ENCODE measurements at regions not wholly inside any gene's neighbourhood (a gene's known extent, or its start where the extent isn't known, plus 50 kb on each side); places are given as distances from the start of the nearest gene placed in this dataset.

- Histone ChIP-seq H3K27me3 (ENCODE audit: control insufficient read depth, insufficient read depth, low read length) (no peaks in the 10 kb centered on the region), H3K9me3 (ENCODE audit: control insufficient read depth, low read depth, low read length) (peaks cover 2% of the 10 kb centered on the region), H3K4me3 (ENCODE audit: low read length) (no peak overlapping the region), H3K4me1 (ENCODE audit: control insufficient read depth, insufficient read depth, low read length) (no peaks in the 10 kb centered on the region), H3K27ac (ENCODE audit: low read length) (no peak overlapping the region), H3K36me3 (ENCODE audit: control insufficient read depth, insufficient read depth, low read length) (no peaks in the 10 kb centered on the region)
- no peak for DNase-seq
- WGBS (ENCODE audit: insufficient coverage, low lambda C conversion rate), result no CpG with 5 or more reads among the region's 1 CpG
Observed at GRCh38 chr6:88535306-88535705, 369.2 kb upstream of the CNR1 start.

GRCh38 chr6:88532241-88532860 lies 366.2 kb upstream of the CNR1 start:
- DNase-seq, result no peak
- H3K4me3 ChIP-seq (ENCODE audit: low read length), result no peak overlapping the region
- H3K4me1 ChIP-seq (ENCODE audit: control insufficient read depth, insufficient read depth, low read length), result no peaks in the 10 kb centered on the region
- no peaks in the 10 kb centered on the region for H3K36me3 ChIP-seq (ENCODE audit: control insufficient read depth, insufficient read depth, low read length)
- peaks cover 2% of the 10 kb centered on the region for H3K9me3 ChIP-seq (ENCODE audit: control insufficient read depth, low read depth, low read length)
- WGBS (ENCODE audit: insufficient coverage, low lambda C conversion rate), result no CpG with 5 or more reads among the region's 1 CpG
- H3K27ac ChIP-seq (ENCODE audit: low read length), result no peak overlapping the region
- H3K27me3 ChIP-seq (ENCODE audit: control insufficient read depth, insufficient read depth, low read length), result no peaks in the 10 kb centered on the region

- Histone ChIP-seq H3K27ac (ENCODE audit: low read length) (no peak overlapping the region), H3K4me3 (ENCODE audit: low read length) (no peak overlapping the region), H3K27me3 (ENCODE audit: control insufficient read depth, insufficient read depth, low read length) (no peaks in the 10 kb centered on the region), H3K36me3 (ENCODE audit: control insufficient read depth, insufficient read depth, low read length) (no peaks in the 10 kb centered on the region), H3K9me3 (ENCODE audit: control insufficient read depth, low read depth, low read length) (peaks cover 2% of the 10 kb centered on the region), H3K4me1 (ENCODE audit: control insufficient read depth, insufficient read depth, low read length) (no peaks in the 10 kb centered on the region)
- DNase-seq, result no peak
- WGBS (ENCODE audit: insufficient coverage, low lambda C conversion rate), result no CpG with 5 or more reads among the region's 4 CpGs
Observed at GRCh38 chr6:88529726-88530125, 363.6 kb upstream of the CNR1 start.

- no peaks in the 10 kb centered on the region for H3K9me3 ChIP-seq (ENCODE audit: control insufficient read depth, low read depth, low read length)
- no peak overlapping the region for H3K27ac ChIP-seq (ENCODE audit: low read length)
- no peak for DNase-seq
- H3K4me1 ChIP-seq (ENCODE audit: control insufficient read depth, insufficient read depth, low read length), result no peaks in the 10 kb centered on the region
- no peaks in the 10 kb centered on the region for H3K36me3 ChIP-seq (ENCODE audit: control insufficient read depth, insufficient read depth, low read length)
- H3K4me3 ChIP-seq (ENCODE audit: low read length), result no peak overlapping the region
- no peaks in the 10 kb centered on the region for H3K27me3 ChIP-seq (ENCODE audit: control insufficient read depth, insufficient read depth, low read length)
- no CpG with 5 or more reads among the region's 7 CpGs for WGBS (ENCODE audit: insufficient coverage, low lambda C conversion rate)
Observed at GRCh38 chr6:88520445-88520844, 354.3 kb upstream of the CNR1 start.

- H3K36me3 ChIP-seq (ENCODE audit: control insufficient read depth, insufficient read depth, low read length), result no peaks in the 10 kb centered on the region
- DNase-seq, result no peak
- H3K4me1 ChIP-seq (ENCODE audit: control insufficient read depth, insufficient read depth, low read length), result no peaks in the 10 kb centered on the region
- no peak overlapping the region for H3K27ac ChIP-seq (ENCODE audit: low read length)
- no peak overlapping the region for H3K4me3 ChIP-seq (ENCODE audit: low read length)
- no peaks in the 10 kb centered on the region for H3K27me3 ChIP-seq (ENCODE audit: control insufficient read depth, insufficient read depth, low read length)
- H3K9me3 ChIP-seq (ENCODE audit: control insufficient read depth, low read depth, low read length), result no peaks in the 10 kb centered on the region
Observed at GRCh38 chr6:88520017-88520338, 353.8 kb upstream of the CNR1 start.

- no peaks in the 10 kb centered on the region for H3K27me3 ChIP-seq (ENCODE audit: control insufficient read depth, insufficient read depth, low read length)
- no peak for DNase-seq
- WGBS (ENCODE audit: insufficient coverage, low lambda C conversion rate), result 20% methylated on average over 3 of the region's 10 CpGs
- no peaks in the 10 kb centered on the region for H3K9me3 ChIP-seq (ENCODE audit: control insufficient read depth, low read depth, low read length)
- no peak overlapping the region for H3K27ac ChIP-seq (ENCODE audit: low read length)
- H3K4me1 ChIP-seq (ENCODE audit: control insufficient read depth, insufficient read depth, low read length), result no peaks in the 10 kb centered on the region
- no peaks in the 10 kb centered on the region for H3K36me3 ChIP-seq (ENCODE audit: control insufficient read depth, insufficient read depth, low read length)
- H3K4me3 ChIP-seq (ENCODE audit: low read length), result no peak overlapping the region
Observed at GRCh38 chr6:88519301-88520016, 353.3 kb upstream of the CNR1 start.

- DNase-seq, result no peak
- Histone ChIP-seq H3K9me3 (ENCODE audit: control insufficient read depth, low read depth, low read length) (no peaks in the 10 kb centered on the region), H3K36me3 (ENCODE audit: control insufficient read depth, insufficient read depth, low read length) (no peaks in the 10 kb centered on the region), H3K27ac (ENCODE audit: low read length) (no peak overlapping the region), H3K4me1 (ENCODE audit: control insufficient read depth, insufficient read depth, low read length) (no peaks in the 10 kb centered on the region), H3K4me3 (ENCODE audit: low read length) (no peak overlapping the region), H3K27me3 (ENCODE audit: control insufficient read depth, insufficient read depth, low read length) (no peaks in the 10 kb centered on the region)
- WGBS (ENCODE audit: insufficient coverage, low lambda C conversion rate), result no CpG with 5 or more reads among the region's 3 CpGs
Observed at GRCh38 chr6:88517737-88518136, 351.6 kb upstream of the CNR1 start.

GRCh38 chr6:88513920-88514319 lies 347.8 kb upstream of the CNR1 start:
- H3K4me3 ChIP-seq (ENCODE audit: low read length), result no peak overlapping the region
- DNase-seq, result no peak
- H3K27me3 ChIP-seq (ENCODE audit: control insufficient read depth, insufficient read depth, low read length), result no peaks in the 10 kb centered on the region
- no peaks in the 10 kb centered on the region for H3K4me1 ChIP-seq (ENCODE audit: control insufficient read depth, insufficient read depth, low read length)
- no peaks in the 10 kb centered on the region for H3K9me3 ChIP-seq (ENCODE audit: control insufficient read depth, low read depth, low read length)
- no CpG with 5 or more reads among the region's 4 CpGs for WGBS (ENCODE audit: insufficient coverage, low lambda C conversion rate)
- H3K36me3 ChIP-seq (ENCODE audit: control insufficient read depth, insufficient read depth, low read length), result no peaks in the 10 kb centered on the region
- H3K27ac ChIP-seq (ENCODE audit: low read length), result no peak overlapping the region

- Histone ChIP-seq H3K27me3 (ENCODE audit: control insufficient read depth, insufficient read depth, low read length) (no peaks in the 10 kb centered on the region), H3K9me3 (ENCODE audit: control insufficient read depth, low read depth, low read length) (no peaks in the 10 kb centered on the region), H3K27ac (ENCODE audit: low read length) (no peak overlapping the region), H3K4me1 (ENCODE audit: control insufficient read depth, insufficient read depth, low read length) (no peaks in the 10 kb centered on the region), H3K4me3 (ENCODE audit: low read length) (no peak overlapping the region), H3K36me3 (ENCODE audit: control insufficient read depth, insufficient read depth, low read length) (no peaks in the 10 kb centered on the region)
- DNase-seq, result no peak
Observed at GRCh38 chr6:88513471-88513870, 347.3 kb upstream of the CNR1 start.

- H3K27me3 ChIP-seq (ENCODE audit: control insufficient read depth, insufficient read depth, low read length), result no peaks in the 10 kb centered on the region
- H3K4me1 ChIP-seq (ENCODE audit: control insufficient read depth, insufficient read depth, low read length), result no peaks in the 10 kb centered on the region
- no peak overlapping the region for H3K4me3 ChIP-seq (ENCODE audit: low read length)
- no peaks in the 10 kb centered on the region for H3K9me3 ChIP-seq (ENCODE audit: control insufficient read depth, low read depth, low read length)
- no peak overlapping the region for H3K27ac ChIP-seq (ENCODE audit: low read length)
- DNase-seq, result no peak
- WGBS (ENCODE audit: insufficient coverage, low lambda C conversion rate), result no CpG with 5 or more reads among the region's 1 CpG
- no peaks in the 10 kb centered on the region for H3K36me3 ChIP-seq (ENCODE audit: control insufficient read depth, insufficient read depth, low read length)
Observed at GRCh38 chr6:88512951-88513350, 346.8 kb upstream of the CNR1 start.

GRCh38 chr6:88502391-88502790 lies 336.2 kb upstream of the CNR1 start:
- DNase-seq, result no peak
- H3K27me3 ChIP-seq (ENCODE audit: control insufficient read depth, insufficient read depth, low read length), result no peaks in the 10 kb centered on the region
- H3K4me3 ChIP-seq (ENCODE audit: low read length), result no peak overlapping the region
- no peaks in the 10 kb centered on the region for H3K4me1 ChIP-seq (ENCODE audit: control insufficient read depth, insufficient read depth, low read length)
- H3K27ac ChIP-seq (ENCODE audit: low read length), result no peak overlapping the region
- WGBS (ENCODE audit: insufficient coverage, low lambda C conversion rate), result 17% methylated on average over 1 of the region's 3 CpGs
- no peaks in the 10 kb centered on the region for H3K9me3 ChIP-seq (ENCODE audit: control insufficient read depth, low read depth, low read length)
- H3K36me3 ChIP-seq (ENCODE audit: control insufficient read depth, insufficient read depth, low read length), result no peaks in the 10 kb centered on the region

Measured in large intestine (tissue), 3 donors.